Right kidney (tissue), 1 donor: ENCODE measurements at regions not wholly inside any gene's neighbourhood (a gene's known extent, or its start where the extent isn't known, plus 50 kb on each side); places are given as distances from the start of the nearest gene placed in this dataset.

Source experiments
- DNase-seq: peaks from one replicate; pipeline ENCODE4 v3.0.0-alpha.2; 2016

DNA sequence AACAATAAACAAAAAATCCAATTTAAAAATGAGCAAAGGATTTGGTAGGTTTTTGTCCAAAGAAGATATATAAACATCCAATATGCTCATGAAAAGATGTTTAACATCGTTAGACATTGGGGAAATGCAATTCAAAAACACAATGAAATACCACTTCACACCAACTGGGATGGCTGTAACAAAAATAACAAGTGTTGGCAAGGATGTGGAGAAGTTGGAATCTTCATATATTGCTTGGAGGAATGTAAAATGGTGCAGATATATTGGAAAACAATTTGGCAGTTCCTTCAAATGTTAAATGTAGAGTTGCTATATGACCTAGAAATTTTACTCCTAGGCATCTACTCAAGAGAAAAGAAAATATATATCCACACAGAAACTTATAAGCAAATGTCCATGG is 224.3 kb downstream of the AUH start:
- no peak for DNase-seq

DNA sequence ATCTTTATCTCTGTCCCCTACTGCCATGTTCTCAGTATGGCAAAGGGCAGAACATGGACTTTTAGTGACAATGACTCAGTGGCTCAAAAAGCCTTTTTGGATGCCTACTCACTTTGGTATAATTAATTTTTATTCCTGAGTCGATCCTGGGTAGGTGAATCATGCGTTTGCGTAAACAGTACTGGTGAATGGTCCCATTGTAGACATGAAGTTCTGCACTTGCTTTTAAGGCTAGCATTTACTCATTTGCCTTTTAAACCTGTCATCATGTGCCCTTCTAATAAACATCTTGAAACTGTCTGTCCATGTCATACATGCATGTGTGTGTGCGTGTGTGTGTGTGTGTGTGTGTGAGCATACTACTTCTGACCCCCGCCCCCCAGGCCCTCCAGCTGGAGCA is 223.0 kb downstream of the AUH start:
- DNase-seq = no peak

DNA sequence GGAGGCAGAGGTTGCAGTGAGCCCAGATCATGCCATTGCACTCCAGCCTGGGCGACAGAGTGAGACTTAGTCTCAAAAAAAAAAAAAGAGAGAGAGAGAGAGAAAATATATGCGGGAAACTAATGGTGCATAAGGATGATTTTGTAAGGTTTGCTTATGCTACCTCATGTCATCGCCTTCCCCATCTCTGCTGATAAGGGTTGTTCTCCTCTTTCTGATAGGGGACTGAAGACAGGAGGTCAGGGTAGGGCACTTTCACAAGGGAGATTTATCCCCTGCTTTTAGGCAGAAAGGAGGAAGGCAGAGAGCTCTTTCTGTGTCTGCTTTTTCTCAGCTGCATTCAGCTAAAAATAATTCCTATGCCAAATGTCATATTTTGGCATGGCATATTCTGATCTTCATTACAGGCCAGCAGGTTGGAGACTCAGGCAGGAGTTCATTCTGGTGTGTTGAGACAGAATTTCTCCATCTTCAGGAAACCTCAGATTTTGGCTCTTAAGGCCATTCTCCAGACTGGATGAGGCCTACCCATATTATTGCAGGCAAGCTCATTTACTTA is 220.2 kb downstream of the AUH start:
- DNase-seq = no peak

DNA sequence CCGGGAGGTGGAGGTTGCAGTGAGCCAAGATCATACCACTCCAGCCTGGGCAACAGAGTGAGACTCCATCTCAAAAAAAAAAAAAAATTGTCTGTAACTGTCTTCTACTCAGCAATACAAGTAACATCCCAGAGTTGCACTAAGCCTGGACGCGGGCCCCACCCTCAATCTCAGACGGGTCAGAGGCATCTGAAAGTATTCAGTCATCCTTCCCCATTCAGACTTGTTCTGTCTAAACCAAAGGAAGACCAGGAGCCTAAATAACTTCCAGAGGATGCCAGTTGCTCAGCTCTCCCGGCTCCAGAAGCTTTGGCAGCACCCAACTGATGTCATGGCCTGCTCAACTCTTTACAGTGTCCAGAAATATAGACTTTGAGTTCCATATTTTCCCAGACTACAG is 218.6 kb downstream of the AUH start:
- DNase-seq = no peak

DNA sequence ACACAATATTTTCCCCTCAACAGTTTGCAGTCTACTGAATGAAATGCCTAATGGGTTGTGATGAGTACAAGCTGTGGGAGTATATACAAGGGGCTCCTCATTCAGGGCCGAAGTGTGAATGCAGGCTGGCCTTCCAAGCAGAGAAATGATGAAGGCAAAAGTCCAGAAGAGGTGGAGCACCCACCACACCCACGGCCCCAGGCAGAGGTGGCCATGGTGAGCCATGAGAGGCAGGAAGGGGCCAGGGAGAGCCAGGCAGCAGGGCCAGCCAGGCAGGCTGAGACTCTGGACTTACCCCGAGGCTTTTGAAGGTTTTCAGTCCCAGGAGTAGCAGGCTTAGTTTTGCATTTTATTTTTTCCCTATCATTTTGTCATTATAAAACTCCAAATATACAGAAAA is 218.1 kb downstream of the AUH start:
- DNase-seq = no peak

DNA sequence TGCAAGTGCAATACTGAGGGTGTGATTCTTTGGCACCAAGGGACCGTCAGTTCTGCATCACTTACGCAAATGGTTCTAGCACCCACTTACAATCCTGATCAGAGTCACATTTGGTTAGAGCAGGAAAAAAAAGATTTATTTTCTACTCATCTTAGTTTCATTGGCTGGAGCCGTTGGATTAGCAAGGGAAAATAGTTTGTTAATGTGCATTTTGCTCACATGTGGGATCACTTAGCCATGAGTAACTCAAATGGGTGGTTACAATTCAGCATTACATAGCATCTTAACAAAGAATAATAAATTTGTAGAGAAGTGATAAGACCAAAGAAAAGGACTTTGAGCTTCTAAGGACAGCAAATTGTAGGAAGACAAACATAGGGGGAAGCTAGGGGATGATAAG is 216.9 kb downstream of the AUH start:
- no peak for DNase-seq

DNA sequence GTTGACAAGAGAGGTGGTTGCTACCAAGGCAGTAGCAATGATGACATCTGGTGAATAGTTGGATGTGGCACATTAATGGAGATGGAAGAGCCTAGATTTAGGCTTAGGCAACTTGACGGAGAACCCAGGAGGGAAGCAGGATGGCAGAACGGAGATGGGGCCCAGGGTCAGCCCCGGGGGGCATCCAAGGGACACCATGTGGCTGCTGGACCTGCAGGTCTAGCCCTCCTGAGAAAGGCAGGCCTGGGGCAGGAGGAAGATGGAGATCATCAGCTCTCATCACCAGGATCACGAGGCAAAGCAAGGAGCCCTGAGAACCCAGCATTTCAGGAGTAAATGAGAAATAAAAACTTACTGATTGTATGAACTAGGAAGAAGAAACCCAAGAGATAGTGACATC is 216.2 kb downstream of the AUH start:
- DNase-seq = no peak

DNA sequence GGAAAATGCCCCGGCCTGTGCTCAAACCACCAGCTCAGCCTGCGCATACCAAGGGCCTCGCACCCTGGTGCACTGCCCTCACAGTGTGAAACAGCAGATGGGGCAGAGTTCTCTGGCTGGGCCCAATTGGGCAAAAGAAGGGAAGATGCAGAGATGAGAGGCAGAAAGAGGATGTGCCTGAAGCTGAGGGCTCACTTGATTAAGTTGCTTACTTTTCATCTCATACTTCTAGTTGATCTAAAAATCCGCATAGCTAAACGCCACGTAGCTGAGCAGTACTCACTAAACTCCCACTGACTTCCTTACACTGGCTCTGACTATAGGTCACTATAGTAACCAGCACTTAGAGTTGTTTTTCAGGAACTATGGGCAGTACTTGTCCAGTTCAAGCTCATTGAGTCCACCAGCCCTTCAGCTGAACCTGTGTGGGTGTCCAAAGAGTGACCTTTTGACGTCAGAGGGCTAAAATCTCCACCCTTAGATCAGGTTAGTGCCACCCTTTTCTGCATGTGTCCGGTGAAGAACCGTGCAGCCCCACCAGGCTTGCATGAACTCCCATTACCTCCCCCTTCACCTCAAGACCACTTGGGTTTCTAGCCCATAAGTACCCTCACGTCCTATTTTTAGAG is 215.2 kb downstream of the AUH start:
- DNase-seq = no peak

DNA sequence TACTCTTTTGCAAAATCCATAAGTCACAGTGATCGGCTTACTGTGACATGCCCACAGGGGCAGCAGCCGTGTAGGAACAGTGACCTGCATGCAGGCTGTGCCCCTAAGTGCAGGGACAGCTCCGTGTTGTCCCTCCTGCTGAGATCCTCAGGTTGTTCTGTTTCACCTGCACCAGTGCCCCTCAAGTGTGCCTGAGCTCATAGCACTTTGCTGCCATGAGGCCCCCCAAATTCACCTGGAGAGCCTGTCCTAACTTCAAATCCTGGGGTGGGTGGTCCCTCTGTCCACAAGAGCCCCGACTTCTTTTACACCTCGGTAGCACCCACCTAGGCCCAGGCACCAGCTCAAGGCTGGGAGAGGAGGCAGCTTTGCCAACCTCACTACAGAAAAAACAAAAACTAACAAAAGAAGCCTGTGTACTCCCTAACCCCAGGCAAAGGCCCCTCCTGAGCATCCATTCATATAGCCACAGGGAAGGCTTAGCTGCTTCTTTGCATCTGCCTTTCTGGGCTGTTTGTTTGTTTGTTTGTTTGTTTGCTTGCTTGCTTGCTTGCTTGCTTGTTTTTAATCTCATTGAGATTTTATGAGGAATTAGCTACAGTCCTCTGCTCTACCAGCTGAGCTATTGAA is 214.5 kb downstream of the AUH start:
- no peak for DNase-seq

DNA sequence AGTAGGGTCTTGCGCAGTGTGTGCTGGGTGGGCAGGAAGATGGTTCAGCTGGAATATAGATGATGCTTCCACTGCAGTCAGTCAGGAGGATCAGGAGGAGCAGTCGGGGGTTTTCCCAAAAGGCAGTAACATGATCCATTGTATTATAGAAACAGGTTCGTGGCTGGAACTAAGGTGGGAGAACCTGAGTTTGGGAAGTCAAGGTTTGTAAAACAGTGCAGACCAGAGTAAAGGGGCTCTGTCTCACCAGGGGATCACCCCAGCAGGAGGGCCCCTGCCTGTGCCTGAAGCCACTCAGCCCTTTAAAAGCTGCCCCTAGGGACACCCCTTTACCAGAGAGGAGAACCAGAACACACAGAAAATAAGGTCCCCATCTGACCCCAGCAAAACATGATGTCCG is 213.4 kb downstream of the AUH start:
- DNase-seq = no peak

DNA sequence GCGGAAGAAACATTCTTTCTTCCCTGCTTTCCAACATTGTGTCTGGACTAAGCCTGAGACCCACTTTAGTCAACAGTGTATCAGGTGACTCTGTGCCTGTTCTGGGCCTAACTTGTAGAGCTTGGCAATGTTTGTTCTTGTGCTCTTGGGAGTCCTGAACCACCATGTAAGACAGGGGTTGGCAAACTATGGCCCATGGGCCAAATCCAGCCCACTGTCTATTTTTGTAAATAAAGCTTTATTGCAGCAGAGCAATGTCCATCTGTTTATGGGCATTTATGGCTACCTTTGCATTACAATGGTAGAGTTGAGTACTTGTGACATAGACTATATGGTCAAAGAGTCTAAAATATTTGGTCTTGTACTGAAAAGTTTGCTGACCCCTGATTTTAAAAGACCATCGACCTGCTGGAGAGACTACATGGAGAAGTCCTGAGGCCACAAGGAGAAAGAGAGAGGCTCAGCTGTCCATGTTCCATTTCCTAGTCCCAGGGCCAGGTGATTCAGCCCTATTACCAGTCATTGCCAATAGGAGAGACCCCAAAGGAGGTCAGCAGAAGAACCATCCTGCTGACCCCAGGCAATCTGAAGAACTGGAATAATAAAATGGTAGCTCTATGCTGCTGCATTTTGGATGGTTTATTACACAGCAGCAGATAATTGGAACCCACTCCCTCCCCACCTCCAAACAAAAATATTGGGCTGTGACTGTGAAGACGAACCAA is 211.3 kb downstream of the AUH start:
- DNase-seq = no peak

DNA sequence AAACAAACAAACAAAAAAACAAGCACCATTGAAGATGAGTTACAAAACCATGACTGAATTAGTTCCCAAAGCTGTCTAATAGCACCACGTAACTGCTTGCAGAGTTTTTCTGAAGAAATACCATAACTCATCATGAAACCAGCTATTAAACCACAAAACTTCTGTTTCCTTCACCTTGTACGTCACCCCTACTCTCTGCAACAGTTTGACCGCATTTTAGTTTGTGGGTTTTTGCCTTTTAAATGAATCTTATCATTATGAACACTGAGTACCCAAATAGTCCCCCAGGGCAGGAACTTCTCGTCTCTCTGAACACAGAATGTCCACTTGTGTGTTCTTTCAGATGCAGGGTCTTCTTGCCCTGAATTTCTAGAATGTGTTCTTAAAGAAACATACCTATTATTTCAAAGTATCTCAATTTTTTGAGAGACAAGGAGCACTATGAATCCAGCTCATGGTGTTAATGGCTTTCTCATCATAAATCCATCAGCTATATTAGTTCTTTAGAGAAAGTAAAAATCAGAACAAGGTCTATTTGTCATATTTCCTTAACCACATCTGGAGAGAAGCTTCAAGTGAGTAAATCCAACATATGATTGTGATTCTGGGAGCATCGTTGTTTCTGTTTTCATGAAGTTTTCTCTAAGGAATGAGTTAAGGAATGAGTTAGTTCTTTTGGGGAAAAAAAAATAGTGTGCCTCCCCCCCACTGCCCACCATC is 210.6 kb downstream of the AUH start:
- DNase-seq = no peak

DNA sequence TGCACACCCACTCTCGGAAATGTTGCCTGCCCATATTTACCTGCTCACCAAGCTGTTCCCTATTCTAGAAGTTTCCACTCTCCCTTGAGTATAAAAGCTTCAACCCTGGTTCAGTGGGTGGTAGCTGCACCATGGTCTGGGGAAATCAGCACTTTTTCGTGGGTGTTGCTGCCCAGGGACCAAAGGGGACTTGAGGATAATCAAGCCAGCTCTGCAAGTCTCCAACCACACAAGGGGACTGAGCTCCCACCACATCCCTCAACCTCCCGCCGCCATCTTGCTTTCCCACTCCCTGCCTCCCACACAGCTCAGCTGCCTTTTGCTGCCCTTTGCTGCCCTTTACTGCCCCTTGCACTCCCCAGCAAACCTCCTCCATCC is 210.0 kb downstream of the AUH start:
- DNase-seq = no peak

DNA sequence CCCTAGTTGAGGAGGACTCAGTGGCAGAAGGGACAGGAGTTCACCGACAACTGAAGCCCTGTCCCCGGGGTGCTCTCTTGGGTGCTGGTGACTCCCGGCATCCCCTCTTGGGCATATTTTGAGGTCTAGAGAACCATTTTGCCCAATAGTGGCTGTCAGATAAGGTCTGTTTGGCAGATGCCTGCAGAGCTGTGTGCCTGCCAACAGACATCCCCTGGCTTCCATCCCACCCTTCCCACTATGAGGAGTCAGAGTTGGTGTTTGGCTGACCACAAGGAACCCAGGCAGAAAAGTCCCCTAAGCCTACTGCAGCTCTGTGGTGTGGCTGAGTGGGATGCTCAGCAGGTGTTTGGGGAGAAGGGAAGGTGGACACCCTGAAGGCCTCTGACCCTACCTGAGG is 207.0 kb downstream of the AUH start:
- DNase-seq = no peak

DNA sequence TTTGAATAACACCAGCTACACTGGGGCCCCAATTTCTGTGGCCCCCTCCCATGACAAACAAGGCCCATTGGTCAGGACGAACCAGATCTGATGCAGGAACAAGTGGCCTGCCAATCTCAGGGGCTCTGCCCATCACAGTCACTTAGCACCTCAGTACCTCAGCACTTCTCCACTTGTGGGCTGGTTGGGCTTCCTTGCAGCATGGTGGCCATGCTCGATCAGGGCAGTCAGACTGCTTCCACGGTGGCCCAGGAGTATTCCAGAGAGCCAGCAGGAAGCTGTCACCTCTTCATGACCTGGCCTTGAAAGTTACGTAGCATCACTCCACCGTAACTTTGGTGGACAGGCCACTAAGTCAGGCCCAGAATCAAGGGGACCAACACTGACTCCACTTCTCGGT is 206.5 kb downstream of the AUH start:
- no peak for DNase-seq

DNA sequence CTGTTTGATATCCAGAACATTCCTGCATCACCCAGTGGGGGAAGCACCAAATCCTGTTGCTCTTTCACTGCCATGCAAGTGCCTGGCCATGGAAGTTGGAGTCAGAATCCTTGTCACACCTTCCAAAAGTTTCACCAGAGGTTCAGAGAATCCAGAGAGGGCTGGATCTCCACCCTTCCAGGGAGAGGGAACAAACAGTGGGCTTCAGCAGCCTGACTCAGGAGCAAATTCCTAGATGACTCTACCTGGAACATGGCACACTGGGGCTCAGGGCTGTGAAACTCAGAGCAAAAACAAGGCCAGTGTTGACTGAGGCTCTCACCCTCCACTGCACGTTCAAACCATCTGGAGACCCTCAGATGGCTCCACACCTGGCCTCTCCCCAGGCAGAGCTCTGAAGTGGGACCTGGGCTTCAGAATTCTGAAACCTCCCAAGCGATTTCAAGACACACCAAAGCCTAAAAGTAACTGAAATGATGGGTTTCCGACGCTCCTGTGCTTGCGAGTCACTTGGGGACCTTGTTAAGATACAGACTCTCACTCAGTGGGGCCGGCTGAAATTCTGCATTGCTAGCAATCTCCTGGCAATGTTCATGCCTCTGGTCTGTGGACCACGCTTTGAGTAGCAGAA is 205.9 kb downstream of the AUH start:
- no peak for DNase-seq

DNA sequence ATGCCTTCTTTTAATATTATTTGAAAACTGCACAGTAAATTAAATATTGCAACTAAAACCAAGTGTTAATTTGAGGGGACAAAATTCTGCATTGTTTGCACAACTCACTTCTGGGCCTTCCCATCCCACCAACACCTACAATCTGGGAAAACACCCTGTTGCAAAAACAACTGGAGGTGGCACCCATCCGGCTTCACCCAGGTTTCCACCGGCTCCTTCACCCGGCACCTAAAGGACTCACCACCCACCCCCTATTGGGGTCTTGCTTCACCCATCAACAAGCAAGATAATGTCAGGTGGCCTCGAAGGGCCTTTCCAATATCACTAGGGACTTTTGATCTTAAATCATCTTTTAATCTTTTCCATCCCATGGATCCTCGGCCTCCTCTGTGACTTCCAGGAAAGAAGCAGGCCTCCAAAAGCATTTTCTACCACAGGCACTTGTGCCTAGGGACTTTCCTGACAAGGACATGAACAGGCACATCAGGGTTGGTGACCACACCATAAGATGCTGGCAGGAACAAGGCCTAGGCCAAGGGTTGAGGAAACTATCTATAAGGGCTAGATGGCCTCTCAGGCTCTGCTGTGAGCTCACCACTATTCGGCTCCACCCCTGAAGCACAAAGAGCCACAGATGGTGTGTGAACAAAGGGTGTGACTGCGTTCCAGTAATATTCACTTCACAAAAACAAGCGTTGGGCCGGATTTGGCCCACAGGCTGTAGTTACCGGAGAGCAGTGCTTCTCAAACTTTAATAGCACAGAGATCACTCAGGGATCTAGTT is 205.1 kb downstream of the AUH start:
- no peak for DNase-seq

DNA sequence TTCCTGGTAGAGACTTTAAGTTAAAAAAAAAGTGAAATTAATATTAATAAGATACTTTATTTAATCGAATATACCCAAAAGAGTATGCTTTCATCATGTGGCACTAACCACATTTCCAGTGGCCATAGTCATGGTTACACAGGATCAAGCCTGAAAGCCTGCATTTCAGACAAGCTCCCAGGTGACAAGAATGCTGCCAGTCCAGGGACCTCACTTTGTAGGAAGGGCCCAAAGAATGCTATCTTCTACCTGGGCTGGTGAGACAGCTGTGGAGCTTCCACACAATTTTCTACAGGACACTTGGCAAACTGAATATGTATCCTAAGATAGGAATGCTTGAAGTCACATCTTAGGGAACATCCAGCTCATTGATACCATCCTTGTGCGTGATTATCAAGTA is 203.8 kb downstream of the AUH start:
- DNase-seq = no peak

DNA sequence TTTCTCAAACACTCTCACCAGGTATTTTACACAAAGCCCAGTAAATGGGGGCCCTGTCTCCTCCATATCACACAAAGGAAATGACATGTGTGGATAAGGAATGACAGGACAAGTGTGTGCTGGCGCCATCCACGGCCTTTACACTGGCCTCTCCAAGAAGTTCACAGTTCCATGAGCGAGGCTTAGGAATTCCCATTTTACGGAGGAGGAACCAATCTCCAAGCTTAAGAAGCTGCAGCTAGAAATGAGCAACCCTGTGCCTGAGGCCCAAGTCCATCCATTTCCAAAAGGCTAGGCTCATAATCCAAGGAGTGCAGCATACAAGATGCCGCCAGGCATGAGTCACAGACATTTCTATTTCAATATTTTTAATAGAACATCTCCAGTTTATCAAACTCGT is 203.4 kb downstream of the AUH start:
- DNase-seq = no peak

DNA sequence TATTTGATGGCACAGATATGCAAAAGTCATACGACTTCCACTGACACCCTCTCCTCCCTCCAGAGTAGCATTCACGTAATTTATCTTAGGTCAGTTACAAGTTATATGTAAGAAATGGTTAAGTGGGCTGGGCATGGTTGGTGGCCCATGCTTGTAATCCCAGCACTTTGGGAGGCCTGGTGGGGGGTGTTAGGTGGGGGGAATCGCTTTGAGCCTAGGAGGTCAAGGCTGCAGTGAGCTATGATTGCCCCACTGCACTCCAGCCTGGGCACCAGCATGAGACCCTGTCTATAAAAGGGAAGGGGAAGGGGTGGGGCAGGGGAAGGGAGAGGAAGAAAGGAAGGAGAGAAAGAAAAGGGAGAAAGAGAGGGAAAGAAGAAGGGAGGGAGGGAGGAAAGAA is 202.8 kb downstream of the AUH start:
- no peak for DNase-seq

DNA sequence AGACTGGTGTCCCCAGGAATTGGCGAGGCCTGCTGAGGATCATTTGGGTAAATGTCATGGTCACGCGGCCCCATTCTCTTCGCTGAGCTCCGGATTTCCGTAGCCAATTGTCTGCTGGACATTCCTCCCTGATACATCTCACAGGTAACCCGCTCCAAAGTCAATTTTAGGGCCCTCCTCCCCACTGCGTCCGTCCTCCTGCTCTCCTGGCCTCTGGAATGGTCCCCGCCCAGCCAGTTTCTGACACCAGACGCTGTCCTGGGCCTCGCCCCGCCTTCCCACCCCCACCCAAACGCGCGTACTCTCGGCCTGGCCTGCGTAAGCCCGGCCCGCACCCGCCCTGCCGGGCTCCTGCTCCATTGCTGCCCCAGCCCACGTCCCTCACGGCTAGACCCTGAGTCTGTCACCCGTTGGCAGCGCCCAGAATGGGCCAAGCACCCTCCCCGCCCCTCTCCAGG is 202.0 kb downstream of the AUH start:
- peak; percentile 48 for DNase-seq

DNA sequence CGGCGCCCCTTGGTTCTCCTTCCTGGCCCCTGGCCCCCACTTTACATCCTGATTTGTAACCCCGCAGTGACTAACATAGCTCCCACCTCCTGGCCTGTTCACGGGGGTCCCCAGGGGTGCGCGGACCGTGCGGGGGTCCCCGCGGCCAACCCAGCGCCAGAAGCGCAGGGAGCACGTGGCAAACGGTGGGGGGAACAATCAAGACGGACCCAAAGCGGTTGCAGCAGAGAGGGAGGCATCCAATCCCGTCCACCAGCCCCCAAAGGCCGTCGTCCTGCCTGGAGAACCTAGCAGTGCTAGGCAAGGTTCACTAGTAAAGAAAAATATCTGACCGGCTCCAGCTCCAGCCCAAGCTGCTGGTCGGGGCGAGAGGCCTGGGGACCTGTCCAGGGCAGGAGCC is 201.5 kb downstream of the AUH start:
- peak; percentile 47 for DNase-seq
